SU-DHL-6 (cell line): ENCODE measurements at regions not wholly inside any gene's neighbourhood (a gene's known extent, or its start where the extent isn't known, plus 50 kb on each side); places are given as distances from the start of the nearest gene placed in this dataset.

Experiments
- H2AFZ ChIP-seq: fragments of 200-600 bp; sonication (generic); 2 replicates; pipeline ENCODE4 v1.6.1; 2014; ENCODE audit warnings: low read depth, mild to moderate bottlenecking, moderate library complexity, mixed read lengths, antibody characterized with exemption, low read length; ENCODE audit not compliant: severe bottlenecking
- H3F3A ChIP-seq: fragments of 200-600 bp; shearing (Covaris generic); 2 replicates; pipeline ENCODE4 v1.6.0; 2016; ENCODE audit warnings: antibody characterized with exemption, mild to moderate bottlenecking; ENCODE audit not compliant: insufficient read depth
- H3K27ac ChIP-seq: fragments of 200-600 bp; sonication (generic); 2 replicates; pipeline ENCODE4 v1.5.1; 2016; ENCODE audit warnings: low read depth, mild to moderate bottlenecking, low read length, moderate library complexity, mixed read lengths
- H3K27me3 ChIP-seq: fragments of 200-600 bp; sonication (generic), shearing (Covaris generic); 2 replicates; pipeline ENCODE4 v1.6.0; 2014; ENCODE audit warnings: mild to moderate bottlenecking, low read length
- H3K36me3 ChIP-seq: fragments of 200-600 bp; sonication (generic); 2 replicates; pipeline ENCODE4 v1.6.1; 2014; ENCODE audit warnings: mild to moderate bottlenecking, low read length, mixed read lengths
- H3K4me2 ChIP-seq: fragments of 300-600, 200-600 bp; shearing (Covaris generic), sonication (generic); 2 replicates; pipeline ENCODE4 v1.6.0; 2014; ENCODE audit warnings: low read length, low read depth, mild to moderate bottlenecking; ENCODE audit not compliant: poor library complexity, severe bottlenecking
- H3K4me3 ChIP-seq: fragments of 200-600 bp; sonication (generic); 2 replicates; pipeline ENCODE4 v1.5.1; 2014; ENCODE audit warnings: antibody characterized with exemption, low read length, mild to moderate bottlenecking, mixed read lengths; ENCODE audit not compliant: insufficient read depth, poor library complexity, severe bottlenecking
- H3K79me2 ChIP-seq: fragments of 200-600 bp; sonication (generic); 2 replicates; pipeline ENCODE4 v1.6.1; 2014; ENCODE audit warnings: mild to moderate bottlenecking, low read length, moderate library complexity; ENCODE audit not compliant: insufficient read depth
- H3K9ac ChIP-seq: fragments of 200-600 bp; sonication (generic); 2 replicates; pipeline ENCODE4 v1.7.0; 2014; ENCODE audit warnings: mild to moderate bottlenecking, low read length
- H3K9me2 ChIP-seq: fragments of 200-600 bp; sonication (generic); replicated peaks from 2 replicates; pipeline ENCODE4 v1.6.1; 2014; ENCODE audit warnings: low read length; ENCODE audit not compliant: insufficient read depth
- H3K9me3 ChIP-seq: fragments of 200-600 bp; sonication (generic); 2 replicates; pipeline ENCODE4 v1.6.1; 2014; ENCODE audit warnings: low read length, mixed read lengths; ENCODE audit not compliant: insufficient read depth
- H4K20me1 ChIP-seq: fragments of 200-600 bp; sonication (generic); 2 replicates; pipeline ENCODE4 v1.6.1; 2014; ENCODE audit warnings: low read depth, mild to moderate bottlenecking, antibody characterized with exemption, low read length, moderate library complexity, mixed read lengths
- CTCF ChIP-seq: fragments of 200-600 bp; sonication (generic); IDR thresholded peaks from one replicate; pipeline ENCODE4 v1.5.1; 2017; ENCODE audit warnings: antibody characterized with exemption, mild to moderate bottlenecking, low read length, moderate library complexity; ENCODE audit not compliant: insufficient read depth, poor library complexity, severe bottlenecking
- EZH2phosphoT487 ChIP-seq: fragments of 200-600 bp; sonication (generic), shearing (Covaris generic); conservative IDR thresholded peaks from 2 replicates; pipeline ENCODE4 v1.6.1; 2018; ENCODE audit warnings: mild to moderate bottlenecking, antibody characterized with exemption, low read length, moderate library complexity, mixed read lengths

GRCh38 chr2:175574069-175574468 is 392.6 kb upstream of the ATP5MC3 start:
- no peaks in the 10 kb centered on the region for H3K79me2 ChIP-seq
- no peak overlapping the region for H3K4me3 ChIP-seq
- no peak overlapping the region for H3K9ac ChIP-seq
- no peak overlapping the region for H2AFZ ChIP-seq
- no peak overlapping the region for H3K27ac ChIP-seq
- no peaks in the 10 kb centered on the region for H3K36me3 ChIP-seq
- no peaks in the 10 kb centered on the region for H3K9me3 ChIP-seq
- H4K20me1 ChIP-seq, result no peaks in the 10 kb centered on the region
- no peaks in the 10 kb centered on the region for H3F3A ChIP-seq
- no peaks in the 10 kb centered on the region for H3K9me2 ChIP-seq
- TF ChIP-seq CTCF, result no peak
- no peak for TF ChIP-seq EZH2phosphoT487
- no peak overlapping the region for H3K4me2 ChIP-seq
- no peaks in the 10 kb centered on the region for H3K27me3 ChIP-seq

GRCh38 chr2:175571078-175571653 is 389.7 kb upstream of the ATP5MC3 start:
- H3K9me3 ChIP-seq, result no peaks in the 10 kb centered on the region
- H3K36me3 ChIP-seq, result no peaks in the 10 kb centered on the region
- TF ChIP-seq EZH2phosphoT487 (no peak), CTCF (no peak)
- H3K79me2 ChIP-seq, result no peaks in the 10 kb centered on the region
- H2AFZ ChIP-seq, result no peak overlapping the region
- H3K9me2 ChIP-seq, result no peaks in the 10 kb centered on the region
- H3K4me2 ChIP-seq, result no peak overlapping the region
- H3K4me3 ChIP-seq, result no peak overlapping the region
- H4K20me1 ChIP-seq, result no peaks in the 10 kb centered on the region
- H3F3A ChIP-seq, result no peaks in the 10 kb centered on the region
- H3K27ac ChIP-seq, result no peak overlapping the region
- no peaks in the 10 kb centered on the region for H3K27me3 ChIP-seq
- no peak overlapping the region for H3K9ac ChIP-seq

- Histone ChIP-seq H3K79me2 (no peaks in the 10 kb centered on the region), H3K9me3 (no peaks in the 10 kb centered on the region), H3K4me3 (no peak overlapping the region), H3K36me3 (no peaks in the 10 kb centered on the region), H3K4me2 (no peak overlapping the region), H3K9me2 (no peaks in the 10 kb centered on the region), H3F3A (no peaks in the 10 kb centered on the region), H4K20me1 (no peaks in the 10 kb centered on the region), H3K27ac (no peak overlapping the region), H3K27me3 (no peaks in the 10 kb centered on the region), H3K9ac (no peak overlapping the region), H2AFZ (no peak overlapping the region)
- TF ChIP-seq CTCF (no peak), EZH2phosphoT487 (no peak)
Measured at GRCh38 chr2:175568109-175568730, 386.7 kb upstream of the ATP5MC3 start.
